ENCODE measurements at regions not wholly inside any gene's neighbourhood (a gene's known extent, or its start where the extent isn't known, plus 50 kb on each side); places are given as distances from the start of the nearest gene placed in this dataset.

DNA sequence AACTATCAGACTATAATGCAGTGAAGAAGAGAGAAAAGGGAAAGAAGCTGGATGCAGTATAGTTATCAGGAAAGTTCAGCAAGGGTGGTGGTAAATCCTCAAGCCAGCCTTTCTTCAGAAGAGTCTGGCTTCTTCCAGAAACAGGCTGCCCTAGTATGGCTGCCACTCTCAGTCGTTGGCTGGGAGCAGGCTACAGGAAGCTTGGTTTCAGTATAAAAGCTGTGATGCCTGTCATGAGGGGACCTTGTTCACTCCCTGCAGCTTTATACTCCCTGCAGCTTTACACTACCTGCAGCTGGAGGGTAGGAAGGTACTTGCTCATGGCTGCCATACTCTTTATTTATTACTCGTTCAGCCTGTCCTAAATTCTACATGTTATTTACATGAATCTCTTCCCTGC lies 63.3 kb upstream of the ARHGAP18 start:
- TF ChIP-seq, protein P1, sequence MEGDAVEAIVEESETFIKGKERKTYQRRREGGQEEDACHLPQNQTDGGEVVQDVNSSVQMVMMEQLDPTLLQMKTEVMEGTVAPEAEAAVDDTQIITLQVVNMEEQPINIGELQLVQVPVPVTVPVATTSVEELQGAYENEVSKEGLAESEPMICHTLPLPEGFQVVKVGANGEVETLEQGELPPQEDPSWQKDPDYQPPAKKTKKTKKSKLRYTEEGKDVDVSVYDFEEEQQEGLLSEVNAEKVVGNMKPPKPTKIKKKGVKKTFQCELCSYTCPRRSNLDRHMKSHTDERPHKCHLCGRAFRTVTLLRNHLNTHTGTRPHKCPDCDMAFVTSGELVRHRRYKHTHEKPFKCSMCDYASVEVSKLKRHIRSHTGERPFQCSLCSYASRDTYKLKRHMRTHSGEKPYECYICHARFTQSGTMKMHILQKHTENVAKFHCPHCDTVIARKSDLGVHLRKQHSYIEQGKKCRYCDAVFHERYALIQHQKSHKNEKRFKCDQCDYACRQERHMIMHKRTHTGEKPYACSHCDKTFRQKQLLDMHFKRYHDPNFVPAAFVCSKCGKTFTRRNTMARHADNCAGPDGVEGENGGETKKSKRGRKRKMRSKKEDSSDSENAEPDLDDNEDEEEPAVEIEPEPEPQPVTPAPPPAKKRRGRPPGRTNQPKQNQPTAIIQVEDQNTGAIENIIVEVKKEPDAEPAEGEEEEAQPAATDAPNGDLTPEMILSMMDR (conservative IDR thresholded peaks at IDR 0.05; ENCODE audit: low read depth, low read length), result no peak
- no peak for TF ChIP-seq EZH2 (IDR thresholded peaks at IDR 0.05; ENCODE audit: borderline replicate concordance, low read depth, low read length, poor library complexity, severe bottlenecking)
